ENCODE measurements at regions not wholly inside any gene's neighbourhood (a gene's known extent, or its start where the extent isn't known, plus 50 kb on each side); places are given as distances from the start of the nearest gene placed in this dataset.
"Not testable (repeated sequence)": the region's sequence is repeated elsewhere in the genome, so short reads cannot be mapped to it uniquely, and the experiment has no call there.

- TF ChIP-seq, protein P1, sequence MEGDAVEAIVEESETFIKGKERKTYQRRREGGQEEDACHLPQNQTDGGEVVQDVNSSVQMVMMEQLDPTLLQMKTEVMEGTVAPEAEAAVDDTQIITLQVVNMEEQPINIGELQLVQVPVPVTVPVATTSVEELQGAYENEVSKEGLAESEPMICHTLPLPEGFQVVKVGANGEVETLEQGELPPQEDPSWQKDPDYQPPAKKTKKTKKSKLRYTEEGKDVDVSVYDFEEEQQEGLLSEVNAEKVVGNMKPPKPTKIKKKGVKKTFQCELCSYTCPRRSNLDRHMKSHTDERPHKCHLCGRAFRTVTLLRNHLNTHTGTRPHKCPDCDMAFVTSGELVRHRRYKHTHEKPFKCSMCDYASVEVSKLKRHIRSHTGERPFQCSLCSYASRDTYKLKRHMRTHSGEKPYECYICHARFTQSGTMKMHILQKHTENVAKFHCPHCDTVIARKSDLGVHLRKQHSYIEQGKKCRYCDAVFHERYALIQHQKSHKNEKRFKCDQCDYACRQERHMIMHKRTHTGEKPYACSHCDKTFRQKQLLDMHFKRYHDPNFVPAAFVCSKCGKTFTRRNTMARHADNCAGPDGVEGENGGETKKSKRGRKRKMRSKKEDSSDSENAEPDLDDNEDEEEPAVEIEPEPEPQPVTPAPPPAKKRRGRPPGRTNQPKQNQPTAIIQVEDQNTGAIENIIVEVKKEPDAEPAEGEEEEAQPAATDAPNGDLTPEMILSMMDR (IDR thresholded peaks at IDR 0.05) = no peak
- no peak for TF ChIP-seq POLR2A (IDR thresholded peaks at IDR 0.05)
- no peaks in the 10 kb centered on the region for H3K9me3 ChIP-seq
- H3K27me3 ChIP-seq = no peaks in the 10 kb centered on the region
- no peaks in the 10 kb centered on the region for H3K36me3 ChIP-seq
- WGBS, 2 donors = 44 to 65% methylated on average over 1 of the region's 1 CpG
- H3K4me3 ChIP-seq (replicated peaks in 1 of 3) = no peak overlapping the region
- H3K4me1 ChIP-seq = no peaks in the 10 kb centered on the region
- DNase-seq = no peak
- no peak overlapping the region for H3K27ac ChIP-seq
- intact Hi-C loops (cut with DNase I) = no loop called here
Observed at GRCh38 chr7:152947686-152948085, 188.1 kb downstream of the ACTR3B start.

GRCh38 chr7:152949253-152949652 lies 189.7 kb downstream of the ACTR3B start:
- no peak overlapping the region for H3K4me3 ChIP-seq (replicated peaks in 1 of 3)
- 44 to 66% methylated on average over 3 of the region's 3 CpGs for WGBS, 2 donors
- no peak for TF ChIP-seq POLR2A (IDR thresholded peaks at IDR 0.05)
- TF ChIP-seq, protein P1 (IDR thresholded peaks at IDR 0.05) = no peak
- H3K27me3 ChIP-seq = no peaks in the 10 kb centered on the region
- intact Hi-C loops (cut with DNase I) = no loop called here
- H3K36me3 ChIP-seq = no peaks in the 10 kb centered on the region
- H3K27ac ChIP-seq = no peak overlapping the region
- no peaks in the 10 kb centered on the region for H3K4me1 ChIP-seq
- no peaks in the 10 kb centered on the region for H3K9me3 ChIP-seq
- DNase-seq = no peak

GRCh38 chr7:152949790-152950189 lies 190.2 kb downstream of the ACTR3B start:
- no peak overlapping the region for H3K27ac ChIP-seq
- H3K27me3 ChIP-seq = no peaks in the 10 kb centered on the region
- no peak overlapping the region for H3K4me3 ChIP-seq (replicated peaks in 1 of 3)
- no peaks in the 10 kb centered on the region for H3K36me3 ChIP-seq
- no peaks in the 10 kb centered on the region for H3K9me3 ChIP-seq
- DNase-seq = no peak
- 82 to 87% methylated on average over 4 of the region's 4 CpGs for WGBS, 2 donors
- TF ChIP-seq, protein P1 (IDR thresholded peaks at IDR 0.05) = no peak
- no peak for TF ChIP-seq POLR2A (IDR thresholded peaks at IDR 0.05)
- H3K4me1 ChIP-seq = no peaks in the 10 kb centered on the region
- intact Hi-C loops (cut with DNase I) = no loop called here

DNA sequence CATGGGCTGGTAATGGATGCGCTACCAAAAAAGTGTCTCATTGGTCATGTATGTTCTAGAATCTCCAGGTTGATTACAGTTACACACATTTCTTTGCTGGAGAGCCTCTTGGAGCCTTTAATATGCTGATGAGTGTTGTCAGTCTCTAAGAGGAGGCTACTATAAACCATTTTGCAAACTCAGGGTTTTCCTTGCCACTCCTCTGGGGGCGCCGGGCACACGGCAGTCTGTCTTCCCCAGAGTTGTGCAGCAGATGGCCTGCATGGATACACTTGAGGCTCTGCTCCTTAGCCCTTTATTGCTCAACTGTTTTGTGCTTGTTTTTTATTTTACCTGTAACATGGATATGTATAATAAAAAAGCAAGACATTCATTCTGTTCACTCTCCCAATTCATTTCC lies 196.5 kb downstream of the ACTR3B start:
- no peak for DNase-seq
- H3K4me1 ChIP-seq = no peaks in the 10 kb centered on the region
- TF ChIP-seq, protein P1 (IDR thresholded peaks at IDR 0.05) = no peak
- TF ChIP-seq POLR2A (IDR thresholded peaks at IDR 0.05) = no peak
- intact Hi-C loops (cut with DNase I) = no loop called here
- no peaks in the 10 kb centered on the region for H3K36me3 ChIP-seq
- no peaks in the 10 kb centered on the region for H3K27me3 ChIP-seq
- no peak overlapping the region for H3K4me3 ChIP-seq (replicated peaks in 1 of 3)
- 65 to 81% methylated on average over 4 of the region's 4 CpGs for WGBS, 2 donors
- H3K9me3 ChIP-seq = no peaks in the 10 kb centered on the region
- no peak overlapping the region for H3K27ac ChIP-seq

DNA sequence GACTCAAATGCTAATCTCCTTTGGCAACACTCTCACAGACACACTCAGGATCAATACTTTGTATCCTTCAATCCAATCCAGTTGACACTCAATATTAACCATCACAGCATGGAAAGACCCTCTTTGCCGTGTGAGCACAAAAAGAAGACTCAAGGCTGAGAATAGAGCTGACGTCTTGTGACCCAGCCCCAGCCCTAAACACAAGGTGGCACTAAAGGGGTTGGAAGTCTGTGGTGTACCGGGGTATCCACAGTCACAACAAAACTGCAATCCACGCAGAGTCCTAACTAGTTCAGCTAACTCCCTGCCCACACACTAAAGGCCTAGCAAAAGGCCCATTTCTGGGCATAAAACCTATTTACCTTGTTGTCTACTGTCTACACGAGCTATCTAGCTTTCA lies 200.1 kb downstream of the ACTR3B start:
- no peaks in the 10 kb centered on the region for H3K4me1 ChIP-seq
- no peaks in the 10 kb centered on the region for H3K27me3 ChIP-seq
- no peak overlapping the region for H3K4me3 ChIP-seq (replicated peaks in 1 of 3)
- H3K9me3 ChIP-seq = no peaks in the 10 kb centered on the region
- 72 to 79% methylated on average over 5 of the region's 5 CpGs for WGBS, 2 donors
- TF ChIP-seq, protein P1 (IDR thresholded peaks at IDR 0.05) = no peak
- TF ChIP-seq POLR2A (IDR thresholded peaks at IDR 0.05) = no peak
- no peak for DNase-seq
- H3K27ac ChIP-seq = no peak overlapping the region
- intact Hi-C loops (cut with DNase I) = no loop called here
- H3K36me3 ChIP-seq = no peaks in the 10 kb centered on the region

GRCh38 chr7:152961796-152962195 lies 202.2 kb downstream of the ACTR3B start:
- H3K9me3 ChIP-seq; H3K27ac ChIP-seq; H3K4me3 ChIP-seq (replicated peaks in 1 of 3); H3K36me3 ChIP-seq; intact Hi-C loops (cut with DNase I); DNase-seq; H3K27me3 ChIP-seq; H3K4me1 ChIP-seq: not testable (repeated sequence)
- WGBS, 2 donors = 88 to 93% methylated on average over 2 of the region's 2 CpGs

All from thyroid gland (tissue), 4 donors.